GM18870 (cell line): ENCODE measurements at regions not wholly inside any gene's neighbourhood (a gene's known extent, or its start where the extent isn't known, plus 50 kb on each side); places are given as distances from the start of the nearest gene placed in this dataset.
"Not testable (repeated sequence)": the region's sequence is repeated elsewhere in the genome, so short reads cannot be mapped to it uniquely, and the experiment has no call there.

Experiments used
- ATAC-seq: cut with Tn5 transposase; IDR thresholded peaks from one replicate; pipeline ENCODE4 v1.9.1; 2021; ENCODE audit warnings: moderate library complexity; ENCODE audit not compliant: unreplicated experiment

- ATAC-seq, result no peak
These were observed 372.1 kb downstream of the ZNF674 start for GRCh38 chrX:46173159-46173558.

GRCh38 chrX:46171457-46171856 lies 373.8 kb downstream of the ZNF674 start:
- ATAC-seq, result not testable (repeated sequence)

- no peak for ATAC-seq
These were observed 375.4 kb downstream of the ZNF674 start for GRCh38 chrX:46169808-46170207.

- no peak for ATAC-seq
These were observed 377.0 kb downstream of the ZNF674 start for GRCh38 chrX:46168254-46168653.

GRCh38 chrX:46165866-46166265 lies 379.4 kb downstream of the ZNF674 start:
- ATAC-seq, result no peak

- ATAC-seq, result no peak
These were observed 379.8 kb downstream of the ZNF674 start for GRCh38 chrX:46165411-46165810.

GRCh38 chrX:46152756-46153155 lies 392.5 kb downstream of the ZNF674 start:
- ATAC-seq, result no peak

GRCh38 chrX:46151332-46151731 lies 393.9 kb downstream of the ZNF674 start:
- not testable (repeated sequence) for ATAC-seq

GRCh38 chrX:46144566-46144965 lies 400.7 kb downstream of the ZNF674 start:
- no peak for ATAC-seq

- ATAC-seq, result no peak
These were observed 404.9 kb downstream of the ZNF674 start for GRCh38 chrX:46140272-46140671.

GRCh38 chrX:46130247-46130646 lies 415.0 kb downstream of the ZNF674 start:
- no peak for ATAC-seq

- ATAC-seq, result no peak
These were observed 420.1 kb downstream of the ZNF674 start for GRCh38 chrX:46125111-46125510.

- no peak for ATAC-seq
These were observed 428.0 kb downstream of the ZNF674 start for GRCh38 chrX:46117234-46117633.

GRCh38 chrX:46087310-46087709 lies 457.9 kb downstream of the ZNF674 start:
- ATAC-seq, result not testable (repeated sequence)

- ATAC-seq, result not testable (repeated sequence)
These were observed 465.1 kb downstream of the ZNF674 start for GRCh38 chrX:46080121-46080520.

- no peak for ATAC-seq
These were observed 472.4 kb downstream of the ZNF674 start for GRCh38 chrX:46072791-46073190.

- ATAC-seq, result no peak
These were observed 472.8 kb downstream of the ZNF674 start for GRCh38 chrX:46072372-46072771.

GRCh38 chrX:46070421-46070820 lies 474.8 kb downstream of the ZNF674 start:
- ATAC-seq, result no peak

GRCh38 chrX:46059316-46059715 lies 485.9 kb downstream of the ZNF674 start:
- ATAC-seq, result no peak

- ATAC-seq, result no peak
These were observed 500.7 kb downstream of the ZNF674 start for GRCh38 chrX:46044486-46044885.

GRCh38 chrX:46040001-46040400 lies 505.2 kb downstream of the ZNF674 start:
- no peak for ATAC-seq

GRCh38 chrX:46039526-46039925 lies 505.7 kb downstream of the ZNF674 start:
- ATAC-seq, result no peak

GRCh38 chrX:46036508-46036907 lies 508.7 kb downstream of the ZNF674 start:
- no peak for ATAC-seq

- no peak for ATAC-seq
These were observed 510.4 kb downstream of the ZNF674 start for GRCh38 chrX:46034868-46035267.
